ENCODE measurements at regions not wholly inside any gene's neighbourhood (a gene's known extent, or its start where the extent isn't known, plus 50 kb on each side); places are given as distances from the start of the nearest gene placed in this dataset.

DNA sequence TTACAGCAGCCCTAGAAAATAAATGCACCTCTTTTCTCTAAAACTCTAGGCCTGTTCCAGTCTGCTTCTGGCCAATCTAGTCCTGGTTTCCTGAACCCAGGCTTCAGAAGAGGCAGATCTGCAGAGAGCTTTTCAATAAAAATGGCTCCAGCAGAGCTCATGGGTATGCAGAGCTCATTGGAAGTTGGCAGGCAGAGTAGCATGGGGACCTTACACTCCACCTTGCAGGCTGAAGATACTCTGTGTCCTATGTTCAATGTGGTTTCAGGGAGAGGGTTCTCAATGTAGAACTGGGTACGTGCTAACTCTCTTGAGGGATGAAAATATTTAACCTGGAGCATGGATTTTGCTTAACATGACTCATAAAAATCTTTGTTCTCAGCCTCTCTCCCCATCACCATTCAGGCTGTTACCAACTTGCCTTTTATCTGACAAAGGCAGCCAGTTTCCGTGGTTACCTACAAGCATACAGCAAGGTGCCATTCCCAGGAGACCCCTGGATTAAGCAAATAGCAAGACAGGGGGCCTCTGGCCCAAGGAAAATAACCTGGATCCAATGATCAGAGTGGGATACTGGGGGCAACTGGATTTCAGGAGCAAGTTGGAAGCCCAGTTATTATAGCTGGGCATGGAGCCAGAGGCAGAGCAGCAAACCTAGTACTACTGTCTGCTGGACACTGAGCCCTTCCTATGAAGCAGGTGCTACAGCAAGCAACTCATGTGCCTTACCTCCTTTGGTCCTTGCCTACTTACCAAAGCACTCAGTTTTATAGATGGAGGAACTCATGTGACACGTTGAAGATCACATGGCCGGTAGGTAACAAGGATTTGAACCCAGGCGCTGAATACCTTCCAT, 98.2 kb upstream of the DHX40 start (continued):
- TF ChIP-seq ARID5B (CRISPR knock-in tag; IDR thresholded peaks at IDR 0.05): no peak
- peak; percentile 70; the same call in 1 of the 2 replicates for TF ChIP-seq PITX1 (CRISPR knock-in tag; IDR thresholded peaks at IDR 0.05)
- TF ChIP-seq ZXDC (CRISPR knock-in tag; IDR thresholded peaks at IDR 0.05): no peak
- TF ChIP-seq CREB1 (IDR thresholded peaks at IDR 0.05): no peak
- 0 out of 2 replicates have a peak, but pooled peaks have one; percentile 16 for TF ChIP-seq CREB1 (CRISPR knock-in tag; IDR thresholded peaks at IDR 0.05)
- TF ChIP-seq TOE1 (CRISPR knock-in tag; IDR thresholded peaks at IDR 0.05): no peak
- TF ChIP-seq ZNF335 (CRISPR knock-in tag; IDR thresholded peaks at IDR 0.05): no peak
- no peak for TF ChIP-seq ARID2 (CRISPR knock-in tag; IDR thresholded peaks at IDR 0.05; ENCODE audit: borderline replicate concordance)
- no peak for TF ChIP-seq ZNF432 (CRISPR knock-in tag; IDR thresholded peaks at IDR 0.05; ENCODE audit: borderline replicate concordance)
- 0 out of 2 replicates have a peak, but pooled peaks have one; percentile 20 for TF ChIP-seq ZBTB7B (CRISPR knock-in tag; IDR thresholded peaks at IDR 0.05)
- TF ChIP-seq NR2F2 (IDR thresholded peaks at IDR 0.05; ENCODE audit: borderline replicate concordance, low read depth): no peak
- TF ChIP-seq ZBTB42 (CRISPR knock-in tag; IDR thresholded peaks at IDR 0.05): no peak
- TF ChIP-seq DPF2 (CRISPR knock-in tag; IDR thresholded peaks at IDR 0.05; ENCODE audit: borderline replicate concordance, low read depth): 0 out of 2 replicates have a peak, but pooled peaks have one; percentile 18
- TF ChIP-seq CBX5 (CRISPR knock-in tag; IDR thresholded peaks at IDR 0.05; ENCODE audit: borderline replicate concordance): no peak
- TF ChIP-seq ZBTB7A (CRISPR knock-in tag; IDR thresholded peaks at IDR 0.05): no peak
- TF ChIP-seq NKX3-1 (CRISPR knock-in tag; IDR thresholded peaks at IDR 0.05): no peak
- no peak for TF ChIP-seq ZNF256 (CRISPR knock-in tag; conservative IDR thresholded peaks at IDR 0.05)
- no peak for TF ChIP-seq KLF15 (CRISPR knock-in tag; IDR thresholded peaks at IDR 0.05; ENCODE audit: borderline replicate concordance)
- TF ChIP-seq, protein P1, sequence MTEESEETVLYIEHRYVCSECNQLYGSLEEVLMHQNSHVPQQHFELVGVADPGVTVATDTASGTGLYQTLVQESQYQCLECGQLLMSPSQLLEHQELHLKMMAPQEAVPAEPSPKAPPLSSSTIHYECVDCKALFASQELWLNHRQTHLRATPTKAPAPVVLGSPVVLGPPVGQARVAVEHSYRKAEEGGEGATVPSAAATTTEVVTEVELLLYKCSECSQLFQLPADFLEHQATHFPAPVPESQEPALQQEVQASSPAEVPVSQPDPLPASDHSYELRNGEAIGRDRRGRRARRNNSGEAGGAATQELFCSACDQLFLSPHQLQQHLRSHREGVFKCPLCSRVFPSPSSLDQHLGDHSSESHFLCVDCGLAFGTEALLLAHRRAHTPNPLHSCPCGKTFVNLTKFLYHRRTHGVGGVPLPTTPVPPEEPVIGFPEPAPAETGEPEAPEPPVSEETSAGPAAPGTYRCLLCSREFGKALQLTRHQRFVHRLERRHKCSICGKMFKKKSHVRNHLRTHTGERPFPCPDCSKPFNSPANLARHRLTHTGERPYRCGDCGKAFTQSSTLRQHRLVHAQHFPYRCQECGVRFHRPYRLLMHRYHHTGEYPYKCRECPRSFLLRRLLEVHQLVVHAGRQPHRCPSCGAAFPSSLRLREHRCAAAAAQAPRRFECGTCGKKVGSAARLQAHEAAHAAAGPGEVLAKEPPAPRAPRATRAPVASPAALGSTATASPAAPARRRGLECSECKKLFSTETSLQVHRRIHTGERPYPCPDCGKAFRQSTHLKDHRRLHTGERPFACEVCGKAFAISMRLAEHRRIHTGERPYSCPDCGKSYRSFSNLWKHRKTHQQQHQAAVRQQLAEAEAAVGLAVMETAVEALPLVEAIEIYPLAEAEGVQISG (CRISPR knock-in tag; IDR thresholded peaks at IDR 0.05): 0 out of 2 replicates have a peak, but pooled peaks have one; percentile 17
